GM18517 (cell line): ENCODE measurements at regions not wholly inside any gene's neighbourhood (a gene's known extent, or its start where the extent isn't known, plus 50 kb on each side); places are given as distances from the start of the nearest gene placed in this dataset.

Source experiments
- ATAC-seq: cut with Tn5 transposase; IDR thresholded peaks from one replicate; pipeline ENCODE4 v1.9.1; 2021; ENCODE audit warnings: mild to moderate bottlenecking, moderate library complexity; ENCODE audit not compliant: unreplicated experiment

- ATAC-seq = no peak
Measured at GRCh38 chr3:7897655-7898054, 604.0 kb upstream of the LMCD1 start.

- ATAC-seq = no peak
Measured at GRCh38 chr3:7913283-7913682, 588.3 kb upstream of the LMCD1 start.

- no peak for ATAC-seq
Measured at GRCh38 chr3:7915356-7915755, 586.3 kb upstream of the LMCD1 start.

GRCh38 chr3:7917443-7918151 is 584.0 kb upstream of the LMCD1 start:
- ATAC-seq = no peak

GRCh38 chr3:7920211-7920610 is 581.4 kb upstream of the LMCD1 start:
- ATAC-seq = no peak

- no peak for ATAC-seq
Measured at GRCh38 chr3:7924228-7924627, 577.4 kb upstream of the LMCD1 start.

GRCh38 chr3:7927015-7927414 is 574.6 kb upstream of the LMCD1 start:
- no peak for ATAC-seq

- no peak for ATAC-seq
Measured at GRCh38 chr3:7927864-7928263, 573.8 kb upstream of the LMCD1 start.

- ATAC-seq = no peak
Measured at GRCh38 chr3:7929319-7929889, 572.2 kb upstream of the LMCD1 start.

- ATAC-seq = no peak
Measured at GRCh38 chr3:7934362-7934761, 567.3 kb upstream of the LMCD1 start.

- ATAC-seq = no peak
Measured at GRCh38 chr3:7947930-7948329, 553.7 kb upstream of the LMCD1 start.

- ATAC-seq = no peak
Measured at GRCh38 chr3:7950890-7951289, 550.7 kb upstream of the LMCD1 start.

- no peak for ATAC-seq
Measured at GRCh38 chr3:7953449-7954014, 548.1 kb upstream of the LMCD1 start.

GRCh38 chr3:7957024-7957423 is 544.6 kb upstream of the LMCD1 start:
- ATAC-seq = no peak

- ATAC-seq = no peak
Measured at GRCh38 chr3:7959094-7959493, 542.5 kb upstream of the LMCD1 start.

- no peak for ATAC-seq
Measured at GRCh38 chr3:7960601-7961000, 541.0 kb upstream of the LMCD1 start.

- no peak for ATAC-seq
Measured at GRCh38 chr3:7962301-7962700, 539.3 kb upstream of the LMCD1 start.

- no peak for ATAC-seq
Measured at GRCh38 chr3:7964899-7965298, 536.7 kb upstream of the LMCD1 start.

- no peak for ATAC-seq
Measured at GRCh38 chr3:7973006-7973405, 528.6 kb upstream of the LMCD1 start.

- ATAC-seq = no peak
Measured at GRCh38 chr3:7977245-7978086, 524.2 kb upstream of the LMCD1 start.

GRCh38 chr3:7978087-7978422 is 523.6 kb upstream of the LMCD1 start:
- ATAC-seq = no peak

GRCh38 chr3:7982126-7982525 is 519.5 kb upstream of the LMCD1 start:
- no peak for ATAC-seq
